ENCODE measurements at regions not wholly inside any gene's neighbourhood (a gene's known extent, or its start where the extent isn't known, plus 50 kb on each side); places are given as distances from the start of the nearest gene placed in this dataset.

DNA sequence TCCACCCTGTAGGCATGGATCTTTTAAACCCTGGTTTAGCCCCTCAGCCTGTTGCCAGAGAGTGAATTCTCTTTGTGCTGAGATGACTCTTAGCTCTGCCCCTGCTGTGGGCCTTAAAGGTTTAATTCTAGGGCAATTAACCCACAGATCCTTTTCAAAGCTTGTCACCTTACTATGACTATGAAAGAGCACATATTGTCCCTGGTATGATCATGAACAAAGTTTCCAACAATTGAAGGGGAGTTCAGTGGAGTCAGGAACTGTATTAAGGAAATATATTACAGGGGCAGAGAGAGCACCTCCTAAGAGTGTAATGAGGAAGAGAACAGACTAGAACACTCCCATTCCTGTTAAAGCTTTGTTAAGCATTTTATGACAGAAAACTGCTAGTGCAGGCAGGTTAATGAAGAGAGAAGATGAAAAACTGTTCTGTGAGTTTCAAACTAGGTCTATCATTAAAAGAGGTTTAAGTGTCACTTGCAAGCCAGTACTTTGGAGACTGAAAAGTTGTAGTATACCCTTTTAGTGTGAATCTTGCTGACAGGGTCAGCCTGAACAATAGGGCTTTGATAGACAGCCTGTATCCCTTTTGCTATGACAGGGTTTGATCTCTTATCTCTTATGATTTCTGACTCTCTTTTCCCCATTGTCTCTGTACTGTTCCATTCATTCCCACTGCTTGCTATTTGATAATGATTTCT is 104.2 kb upstream of the ELL2 start:
- Histone ChIP-seq H3K27me3 (ENCODE audit: control insufficient read depth, insufficient read depth, low read length) (no peaks in the 10 kb centered on the region), H3K4me1 (ENCODE audit: control insufficient read depth, insufficient read depth, low read length) (peaks cover 17% of the 10 kb centered on the region), H3K36me3 (ENCODE audit: control insufficient read depth, insufficient read depth, low read length) (no peaks in the 10 kb centered on the region), H3K27ac (ENCODE audit: low read length) (peak overlapping the region; percentile 76), H3K4me3 (ENCODE audit: low read depth in 2 of 2, low read length in 2 of 2) (no peak overlapping the region), H3K9me3 (ENCODE audit: control insufficient read depth, insufficient read depth, low read depth, low read length) (no peaks in the 10 kb centered on the region; the same call in 1 of the 2 replicates)
- POLR2A ChIA-PET, result interaction anchor here (0.7 kb wide), 2 partner anchors 10 to 79 kb away, joined by 3 to 6 read pairs; no protein-coding TSS in a partner anchor
- DNase-seq (ENCODE audit: low read depth, low spot score), result no peak
- CTCF ChIA-PET, result no interaction called here
- TF ChIP-seq, protein P1, sequence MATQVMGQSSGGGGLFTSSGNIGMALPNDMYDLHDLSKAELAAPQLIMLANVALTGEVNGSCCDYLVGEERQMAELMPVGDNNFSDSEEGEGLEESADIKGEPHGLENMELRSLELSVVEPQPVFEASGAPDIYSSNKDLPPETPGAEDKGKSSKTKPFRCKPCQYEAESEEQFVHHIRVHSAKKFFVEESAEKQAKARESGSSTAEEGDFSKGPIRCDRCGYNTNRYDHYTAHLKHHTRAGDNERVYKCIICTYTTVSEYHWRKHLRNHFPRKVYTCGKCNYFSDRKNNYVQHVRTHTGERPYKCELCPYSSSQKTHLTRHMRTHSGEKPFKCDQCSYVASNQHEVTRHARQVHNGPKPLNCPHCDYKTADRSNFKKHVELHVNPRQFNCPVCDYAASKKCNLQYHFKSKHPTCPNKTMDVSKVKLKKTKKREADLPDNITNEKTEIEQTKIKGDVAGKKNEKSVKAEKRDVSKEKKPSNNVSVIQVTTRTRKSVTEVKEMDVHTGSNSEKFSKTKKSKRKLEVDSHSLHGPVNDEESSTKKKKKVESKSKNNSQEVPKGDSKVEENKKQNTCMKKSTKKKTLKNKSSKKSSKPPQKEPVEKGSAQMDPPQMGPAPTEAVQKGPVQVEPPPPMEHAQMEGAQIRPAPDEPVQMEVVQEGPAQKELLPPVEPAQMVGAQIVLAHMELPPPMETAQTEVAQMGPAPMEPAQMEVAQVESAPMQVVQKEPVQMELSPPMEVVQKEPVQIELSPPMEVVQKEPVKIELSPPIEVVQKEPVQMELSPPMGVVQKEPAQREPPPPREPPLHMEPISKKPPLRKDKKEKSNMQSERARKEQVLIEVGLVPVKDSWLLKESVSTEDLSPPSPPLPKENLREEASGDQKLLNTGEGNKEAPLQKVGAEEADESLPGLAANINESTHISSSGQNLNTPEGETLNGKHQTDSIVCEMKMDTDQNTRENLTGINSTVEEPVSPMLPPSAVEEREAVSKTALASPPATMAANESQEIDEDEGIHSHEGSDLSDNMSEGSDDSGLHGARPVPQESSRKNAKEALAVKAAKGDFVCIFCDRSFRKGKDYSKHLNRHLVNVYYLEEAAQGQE (IDR thresholded peaks at IDR 0.05; ENCODE audit: insufficient read depth in 1 of 2, low read depth in 2 of 2, low read length in 1 of 2), result no peak
- TF ChIP-seq TCF7L2 (IDR thresholded peaks at IDR 0.05; ENCODE audit: low read depth, low read length) (no peak), POLR2AphosphoS5 (IDR thresholded peaks at IDR 0.05; ENCODE audit: low read depth, low read length) (no peak), SIN3A (IDR thresholded peaks at IDR 0.05; ENCODE audit: borderline replicate concordance, insufficient read depth, low read depth, low read length) (no peak)
- TF ChIP-seq, protein P2, sequence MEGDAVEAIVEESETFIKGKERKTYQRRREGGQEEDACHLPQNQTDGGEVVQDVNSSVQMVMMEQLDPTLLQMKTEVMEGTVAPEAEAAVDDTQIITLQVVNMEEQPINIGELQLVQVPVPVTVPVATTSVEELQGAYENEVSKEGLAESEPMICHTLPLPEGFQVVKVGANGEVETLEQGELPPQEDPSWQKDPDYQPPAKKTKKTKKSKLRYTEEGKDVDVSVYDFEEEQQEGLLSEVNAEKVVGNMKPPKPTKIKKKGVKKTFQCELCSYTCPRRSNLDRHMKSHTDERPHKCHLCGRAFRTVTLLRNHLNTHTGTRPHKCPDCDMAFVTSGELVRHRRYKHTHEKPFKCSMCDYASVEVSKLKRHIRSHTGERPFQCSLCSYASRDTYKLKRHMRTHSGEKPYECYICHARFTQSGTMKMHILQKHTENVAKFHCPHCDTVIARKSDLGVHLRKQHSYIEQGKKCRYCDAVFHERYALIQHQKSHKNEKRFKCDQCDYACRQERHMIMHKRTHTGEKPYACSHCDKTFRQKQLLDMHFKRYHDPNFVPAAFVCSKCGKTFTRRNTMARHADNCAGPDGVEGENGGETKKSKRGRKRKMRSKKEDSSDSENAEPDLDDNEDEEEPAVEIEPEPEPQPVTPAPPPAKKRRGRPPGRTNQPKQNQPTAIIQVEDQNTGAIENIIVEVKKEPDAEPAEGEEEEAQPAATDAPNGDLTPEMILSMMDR (IDR thresholded peaks at IDR 0.05), result no peak
- intact Hi-C loops (cut with micrococcal nuclease; ENCODE audit: unreplicated experiment), result no loop called here
- in situ Hi-C loops (cut with HindIII; ENCODE audit: low pct_unique_long_range_greater_than_20kb, low sequenced_read_pairs), result no loop called here
- BruUV-seq (replicated peaks), result no TSS peak
- ATAC-seq, result no peak

DNA sequence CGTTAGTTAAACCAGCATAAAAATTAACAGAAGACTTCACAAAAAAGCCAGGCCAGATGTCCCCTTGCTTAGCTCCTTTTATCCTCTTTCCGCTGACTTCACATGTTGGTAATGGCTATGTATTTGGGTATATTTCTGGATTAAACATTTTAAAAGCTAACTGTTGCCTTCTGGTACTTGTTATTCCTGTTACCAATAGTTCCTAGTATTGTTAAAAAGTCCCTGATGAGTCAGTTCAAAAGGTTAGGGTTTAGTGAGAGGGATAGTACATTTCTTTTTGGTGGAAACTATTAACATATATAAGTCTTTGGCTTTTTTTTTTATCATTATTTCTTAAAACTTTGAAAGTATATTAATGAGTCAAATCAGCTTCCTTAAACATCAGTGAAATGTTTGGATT is 103.2 kb upstream of the ELL2 start:
- H3K9me3 ChIP-seq (ENCODE audit: control insufficient read depth, insufficient read depth, low read depth, low read length), result no peaks in the 10 kb centered on the region; the same call in 1 of the 2 replicates
- ChIA-PET POLR2A (no interaction called here), CTCF (no interaction called here)
- peak overlapping the region; percentile 18; the same call in 1 of the 2 replicates for H3K27ac ChIP-seq (ENCODE audit: low read length)
- intact Hi-C loops (cut with micrococcal nuclease; ENCODE audit: unreplicated experiment), result no loop called here
- no peak overlapping the region for H3K4me3 ChIP-seq (ENCODE audit: low read depth in 2 of 2, low read length in 2 of 2)
- TF ChIP-seq TCF7L2 (IDR thresholded peaks at IDR 0.05; ENCODE audit: low read depth, low read length), result no peak
- no peak for TF ChIP-seq SIN3A (IDR thresholded peaks at IDR 0.05; ENCODE audit: borderline replicate concordance, insufficient read depth, low read depth, low read length)
- TF ChIP-seq, protein P1 (IDR thresholded peaks at IDR 0.05; ENCODE audit: insufficient read depth in 1 of 2, low read depth in 2 of 2, low read length in 1 of 2), result no peak
- TF ChIP-seq POLR2AphosphoS5 (IDR thresholded peaks at IDR 0.05; ENCODE audit: low read depth, low read length), result no peak
- TF ChIP-seq, protein P2 (IDR thresholded peaks at IDR 0.05), result no peak
- no peak for DNase-seq (ENCODE audit: low read depth, low spot score)
- no peaks in the 10 kb centered on the region for H3K36me3 ChIP-seq (ENCODE audit: control insufficient read depth, insufficient read depth, low read length)
- H3K4me1 ChIP-seq (ENCODE audit: control insufficient read depth, insufficient read depth, low read length), result peaks cover 17% of the 10 kb centered on the region
- ATAC-seq, result no peak
- no peaks in the 10 kb centered on the region for H3K27me3 ChIP-seq (ENCODE audit: control insufficient read depth, insufficient read depth, low read length)
- no TSS peak for BruUV-seq (replicated peaks)
- in situ Hi-C loops (cut with HindIII; ENCODE audit: low pct_unique_long_range_greater_than_20kb, low sequenced_read_pairs), result no loop called here
